ENCODE measurements at regions not wholly inside any gene's neighbourhood (a gene's known extent, or its start where the extent isn't known, plus 50 kb on each side); places are given as distances from the start of the nearest gene placed in this dataset.

DNA sequence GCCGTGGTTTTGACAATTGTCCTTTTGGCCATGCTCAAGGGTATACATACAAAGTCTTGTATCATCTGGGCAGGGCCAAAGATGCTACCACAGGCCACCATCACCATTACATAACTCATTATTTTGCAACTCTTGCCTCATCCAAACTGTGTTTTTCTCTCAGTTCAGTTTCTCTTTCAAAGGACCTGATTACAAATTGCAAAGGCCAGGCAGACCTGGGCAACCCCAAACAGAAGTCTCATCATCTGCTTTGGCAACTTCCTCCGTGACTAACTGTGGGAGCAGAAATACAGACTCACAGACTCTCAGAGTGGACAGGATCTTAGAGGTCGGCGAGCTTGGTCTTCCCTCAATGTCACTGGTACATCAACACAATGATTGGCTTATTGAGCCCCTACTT is 117.8 kb upstream of the NEDD9 start:
- no peak for DNase-seq

DNA sequence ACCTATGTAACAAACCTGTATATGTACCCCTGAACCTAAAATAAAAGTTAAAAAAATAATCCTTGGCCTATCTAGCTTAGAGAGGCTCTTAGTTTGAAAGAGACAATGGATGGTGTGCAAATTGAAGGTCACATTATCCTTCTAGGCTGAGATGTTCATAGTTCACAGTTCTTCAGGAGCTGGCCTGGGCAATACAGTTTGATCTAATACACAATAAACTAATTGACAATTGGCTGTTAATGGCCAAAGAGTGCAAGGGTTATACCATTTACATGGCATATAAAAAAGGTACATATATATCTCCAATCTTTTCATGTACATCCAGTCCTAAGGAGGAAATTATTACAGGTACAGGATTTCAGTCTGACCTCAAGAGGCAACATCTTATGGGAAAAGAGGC is 117.4 kb upstream of the NEDD9 start:
- DNase-seq, result no peak

DNA sequence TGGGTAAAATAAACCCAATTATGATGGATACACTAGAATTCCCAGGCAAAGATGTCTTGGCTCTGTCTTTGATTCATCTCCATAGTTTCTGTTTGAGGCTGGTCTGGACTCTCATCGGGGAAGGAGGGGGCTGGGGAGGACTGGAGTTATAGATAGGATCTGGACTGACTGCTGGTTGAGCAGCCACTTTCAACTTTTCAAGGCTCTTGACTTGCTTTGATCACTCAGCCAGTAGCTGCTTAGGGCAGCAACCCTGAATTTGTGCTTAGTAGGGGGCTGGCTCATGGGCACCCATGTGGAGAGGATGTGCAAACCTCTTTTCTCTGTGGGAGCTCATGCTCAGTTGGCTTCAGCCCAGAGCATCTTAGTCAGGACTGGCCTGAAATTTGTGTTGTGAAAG is 114.0 kb upstream of the NEDD9 start:
- DNase-seq, result no peak

- no peak for DNase-seq
Observed at GRCh38 chr6:11345536-11345935, 113.1 kb upstream of the NEDD9 start.

GRCh38 chr6:11343963-11344723 is 111.7 kb upstream of the NEDD9 start:
- DNase-seq, result no peak

- DNase-seq, result no peak
Observed at GRCh38 chr6:11341867-11342266, 109.4 kb upstream of the NEDD9 start.

GRCh38 chr6:11341303-11341702 is 108.8 kb upstream of the NEDD9 start:
- DNase-seq, result no peak

GRCh38 chr6:11339380-11339779 is 106.9 kb upstream of the NEDD9 start:
- no peak for DNase-seq

DNA sequence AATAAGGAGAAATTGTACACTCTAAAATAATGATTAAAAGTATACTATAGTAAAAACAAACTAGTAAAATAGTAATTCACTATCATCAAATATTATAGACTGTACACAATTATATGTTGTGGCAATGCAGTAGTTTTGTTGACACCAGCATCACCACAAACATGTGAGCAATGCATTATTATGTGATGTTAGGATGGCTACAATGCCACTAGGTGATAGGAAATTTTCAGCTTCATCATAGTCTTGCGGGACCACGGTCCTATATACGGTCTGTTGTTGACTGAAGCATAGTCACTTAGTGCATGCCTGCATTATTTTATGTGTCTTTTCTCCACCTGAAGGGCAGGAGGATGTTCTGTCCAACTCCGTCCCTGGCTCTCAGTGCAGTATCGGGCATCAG is 104.8 kb upstream of the NEDD9 start:
- DNase-seq, result no peak

GRCh38 chr6:11335826-11336225 is 103.4 kb upstream of the NEDD9 start:
- no peak for DNase-seq

DNA sequence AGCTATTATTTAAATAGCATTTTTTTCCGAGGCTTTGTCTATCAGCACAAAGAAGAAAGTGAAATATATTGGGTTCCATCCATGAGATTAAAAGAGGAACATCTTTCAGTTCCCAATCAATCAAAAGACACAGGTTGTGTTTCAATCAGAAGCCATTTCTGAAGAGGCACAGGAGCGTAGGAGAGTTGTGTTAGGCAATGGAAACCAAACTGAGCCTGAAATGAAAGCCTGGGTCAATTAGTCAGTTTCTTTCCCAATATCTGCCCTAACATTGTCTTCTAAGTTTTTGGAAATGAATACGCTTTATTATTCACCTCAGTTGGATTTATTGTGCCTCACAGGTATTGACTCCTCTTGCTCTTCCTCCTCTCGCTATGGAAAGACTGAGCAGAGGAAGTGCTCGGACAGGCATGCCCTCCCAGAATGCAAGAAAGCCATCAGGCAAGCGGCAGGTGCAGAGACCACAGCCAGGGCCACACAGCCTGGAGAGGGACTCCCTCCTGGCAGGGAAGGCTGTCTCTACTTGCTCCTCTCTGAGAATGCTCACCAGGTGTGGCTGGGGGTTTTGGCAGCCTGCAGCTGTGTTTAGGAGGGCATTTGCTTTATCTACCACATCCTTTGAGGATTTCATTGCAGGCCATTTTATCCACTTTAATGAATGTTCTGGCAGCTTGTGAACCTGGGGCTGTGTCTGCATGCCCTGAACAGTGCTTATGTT is 100.8 kb upstream of the NEDD9 start:
- DNase-seq, result peak; percentile 75

DNA sequence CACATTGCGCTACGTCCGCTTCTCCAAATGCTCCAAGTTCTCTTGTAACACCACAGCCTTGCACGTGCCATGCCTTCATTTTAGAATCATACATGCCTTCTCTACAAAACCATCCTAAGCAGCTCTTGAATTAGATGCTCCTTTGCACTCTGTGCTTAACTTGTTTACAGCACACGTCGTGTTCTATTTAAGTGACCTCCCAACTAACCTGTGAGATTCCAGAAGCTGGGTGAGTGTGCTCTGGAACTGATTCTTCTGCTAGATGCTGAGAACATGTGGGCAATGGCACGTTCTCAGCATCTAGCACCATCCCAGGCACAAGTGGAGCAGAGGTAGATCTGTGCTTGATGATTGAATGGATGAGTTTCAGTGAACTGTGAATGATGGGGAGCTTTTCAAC is 100.0 kb upstream of the NEDD9 start:
- no peak for DNase-seq

GRCh38 chr6:11331111-11331510 is 98.6 kb upstream of the NEDD9 start:
- DNase-seq, result no peak

DNA sequence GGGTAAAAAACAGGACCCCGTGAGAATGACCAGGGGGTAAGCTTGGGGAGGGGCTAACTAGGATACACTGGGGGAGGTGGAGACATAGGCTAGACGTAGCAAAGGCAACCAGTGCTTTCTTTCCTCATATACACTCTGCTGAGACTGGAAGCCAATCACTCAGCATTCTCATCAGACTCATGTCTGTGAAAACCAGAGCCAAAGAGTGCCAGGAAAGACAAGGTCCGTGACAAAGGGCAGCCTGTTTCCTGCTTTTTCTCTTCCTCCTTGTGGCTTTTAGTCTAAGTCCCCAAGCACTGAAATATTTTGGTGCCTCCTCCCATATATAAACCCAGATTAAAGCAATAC is 97.9 kb upstream of the NEDD9 start:
- no peak for DNase-seq

DNA sequence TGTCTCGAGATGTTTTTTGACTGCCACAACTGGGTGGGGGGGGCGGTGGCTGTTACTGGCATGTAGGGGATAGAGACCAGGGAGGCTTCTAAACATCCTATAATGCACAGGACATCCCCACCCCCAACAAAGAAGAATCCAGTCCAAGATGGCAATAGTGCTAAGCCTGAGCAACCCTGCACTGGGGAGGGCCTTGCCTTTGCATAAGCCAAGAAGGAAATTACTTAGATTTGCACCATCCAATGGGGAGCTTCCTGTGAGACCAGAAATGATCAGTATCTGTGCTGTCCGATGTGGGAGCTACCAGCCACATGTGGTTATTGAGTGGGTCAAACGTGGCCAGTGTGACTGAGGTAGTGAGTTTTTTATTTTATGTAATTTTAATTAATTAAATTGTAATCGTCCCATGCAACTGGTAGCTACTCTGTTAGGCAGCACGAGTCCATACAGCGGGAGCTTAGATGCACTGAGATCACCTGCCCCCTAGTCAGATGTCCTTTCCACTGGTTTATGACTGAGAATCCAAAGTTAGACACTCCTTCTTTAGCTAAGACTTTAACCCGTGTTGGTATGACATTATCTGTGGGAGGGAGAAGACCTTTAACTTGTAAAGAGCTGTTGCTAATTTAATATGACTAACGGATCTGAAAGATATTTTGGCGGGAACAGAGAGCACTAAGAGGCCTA is 97.4 kb upstream of the NEDD9 start:
- no peak for DNase-seq

DNA sequence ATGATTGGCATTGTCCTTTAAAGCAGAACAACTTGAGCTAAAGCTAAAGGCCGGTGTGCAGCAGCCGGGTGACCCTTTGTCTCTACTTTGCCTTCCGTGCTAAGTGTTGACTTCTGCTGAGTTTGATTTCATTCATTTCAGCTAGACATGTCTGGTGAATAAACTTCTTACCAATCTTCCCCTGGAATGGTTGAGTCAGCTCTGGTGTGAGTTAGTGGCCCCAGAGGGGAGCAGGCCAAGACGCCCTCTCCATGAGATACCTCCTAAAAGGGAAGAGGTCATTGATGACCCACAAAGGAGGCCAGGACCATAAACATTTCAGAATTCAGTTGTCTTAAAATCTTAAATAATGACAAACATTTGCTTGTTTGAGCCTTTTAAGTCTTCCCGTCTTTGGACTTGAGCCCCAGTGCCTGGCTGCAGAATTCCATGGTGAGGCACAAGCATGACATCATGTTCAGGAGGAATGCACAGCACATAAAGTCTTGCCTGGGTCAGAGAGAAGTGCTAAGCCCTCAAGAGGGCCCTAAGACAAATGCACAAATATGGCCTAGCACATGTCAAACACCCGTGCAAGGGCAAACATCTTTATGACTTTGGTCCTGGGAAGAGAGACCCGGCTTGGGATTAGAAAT is 96.3 kb upstream of the NEDD9 start:
- DNase-seq, result no peak

DNA sequence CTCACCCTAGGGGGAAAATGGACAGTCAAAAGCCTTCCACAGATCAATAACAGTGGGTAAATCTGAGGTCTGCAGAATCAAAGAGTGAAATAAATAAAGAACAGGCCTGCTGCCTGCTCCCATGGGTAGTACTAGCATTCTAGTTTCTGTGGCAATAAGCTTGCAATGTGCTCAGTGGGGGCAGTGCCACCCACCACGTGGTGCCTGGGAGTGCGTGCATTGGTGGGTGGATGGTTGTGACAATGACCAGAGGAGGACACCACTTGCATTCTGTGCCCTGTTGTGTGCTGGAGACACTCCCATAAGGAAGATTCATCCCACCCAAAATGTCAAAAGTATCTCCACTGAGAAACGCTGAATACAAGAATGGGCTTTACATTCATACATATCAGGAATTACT is 95.5 kb upstream of the NEDD9 start:
- no peak for DNase-seq

- DNase-seq, result no peak
Observed at GRCh38 chr6:11326116-11326515, 93.6 kb upstream of the NEDD9 start.

DNA sequence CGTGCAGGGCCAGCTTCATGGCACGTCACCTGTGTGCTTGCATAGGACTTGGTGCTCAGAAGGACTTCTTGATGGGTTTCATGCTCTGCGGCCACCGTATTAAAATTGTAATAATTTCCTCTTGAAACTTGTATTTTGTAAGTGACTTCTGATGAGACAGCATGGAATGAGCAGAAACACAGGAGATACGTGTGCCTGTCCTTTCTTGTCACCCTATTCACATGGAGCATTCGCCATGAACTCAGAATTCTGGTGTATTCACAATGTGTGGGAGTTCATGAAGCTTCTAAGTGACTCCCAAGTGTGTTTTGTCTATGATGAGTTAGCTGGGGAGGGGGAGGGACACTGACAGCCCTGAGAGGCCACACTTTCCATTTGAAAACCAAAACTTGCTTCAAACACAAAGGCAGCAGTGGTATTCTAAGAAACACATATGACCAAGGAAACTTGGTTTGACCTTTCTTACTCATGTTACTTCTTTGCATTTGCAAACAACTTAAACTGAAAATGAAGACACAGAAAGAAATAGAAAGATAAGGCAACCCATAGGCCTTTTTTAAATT is 92.1 kb upstream of the NEDD9 start:
- no peak for DNase-seq

- DNase-seq, result no peak
Observed at GRCh38 chr6:11323666-11324452, 91.4 kb upstream of the NEDD9 start.

GRCh38 chr6:11322252-11322885 is 89.9 kb upstream of the NEDD9 start:
- no peak for DNase-seq
